ENCODE measurements at regions not wholly inside any gene's neighbourhood (a gene's known extent, or its start where the extent isn't known, plus 50 kb on each side); places are given as distances from the start of the nearest gene placed in this dataset.
A peak's percentile ranks its signal among the peaks of the same experiment; 100 is the strongest.

DNA sequence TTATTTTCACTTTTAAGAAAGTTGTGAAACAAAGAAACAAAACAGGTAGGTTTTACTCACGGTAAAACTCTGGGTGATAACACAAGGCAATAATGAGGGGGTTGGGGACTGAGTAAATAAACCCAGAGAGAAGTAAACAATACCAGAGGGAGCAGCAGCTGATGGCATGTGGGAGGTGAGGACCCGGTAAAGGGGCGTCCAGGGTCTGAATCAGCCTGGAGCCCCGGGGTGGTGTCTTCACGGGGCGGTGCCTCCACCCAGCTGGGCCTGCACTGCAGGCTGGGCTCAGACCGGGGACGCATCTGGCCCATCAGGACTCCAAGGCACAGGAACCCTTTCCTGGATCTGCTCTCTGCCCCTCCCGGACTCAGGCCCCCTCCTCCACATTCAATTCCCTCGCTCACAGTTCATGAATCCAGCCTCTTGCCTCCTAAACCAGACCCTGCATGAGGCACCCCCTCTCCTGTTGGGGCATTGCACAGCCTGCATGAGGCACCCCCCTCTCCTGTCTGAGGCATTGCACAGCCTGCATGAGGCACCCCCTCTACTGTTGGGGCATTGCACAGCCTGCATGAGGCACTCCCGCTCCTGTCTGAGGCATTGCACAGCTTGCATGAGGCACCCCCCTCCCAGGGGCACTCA is 73.9 kb upstream of the MFGE8 start:
- Histone ChIP-seq H2BK20ac (ENCODE audit: low read length) (peak overlapping the region; percentile 37), H3K79me2 (ENCODE audit: control insufficient read depth in 1 of 2, insufficient read depth in 2 of 2, low read length in 2 of 2) (no peaks in the 10 kb centered on the region), H2BK12ac (ENCODE audit: low read depth, low read length) (peak overlapping the region; percentile 96), H3K79me1 (ENCODE audit: low read depth, low read length) (no peaks in the 10 kb centered on the region), H2BK5ac (ENCODE audit: low read depth, low read length) (peak overlapping the region; percentile 98), H3K4me2 (ENCODE audit: insufficient read depth in 1 of 2, low read depth in 2 of 2, low read length in 2 of 2) (peak overlapping the region; percentile 53 to 61), H2BK15ac (ENCODE audit: low read length) (no peak overlapping the region), H3K4me1 (replicated peaks in 1 of 4; ENCODE audit: control insufficient read depth in 3 of 4, insufficient read depth in 4 of 4, low read length in 3 of 4) (peaks cover 11 to 36% (median 25%) of the 10 kb centered on the region in 4 experiments), H3K27ac (ENCODE audit: low read depth, low read length) (peak overlapping the region; percentile 80), H4K5ac (ENCODE audit: insufficient read length, low read depth, low read length) (peak overlapping the region; percentile 92), H2AFZ (ENCODE audit: low read length) (no peak overlapping the region), H3K4ac (replicated peaks; ENCODE audit: insufficient read length, low read depth, low read length) (no peak overlapping the region), H2AK5ac (ENCODE audit: low read depth, low read length) (peak overlapping the region; percentile 99), H4K91ac (replicated peaks; ENCODE audit: insufficient read length, low read length) (peak overlapping the region; percentile 96), H4K8ac (ENCODE audit: extremely low read depth, insufficient read depth, low read length) (peak overlapping the region; percentile 72; the same call in 1 of the 2 replicates), H3K9ac (replicated peaks in 1 of 4; ENCODE audit: extremely low read depth in 1 of 4, low read depth in 3 of 4, low read length in 3 of 4) (peak overlapping the region in 2 of 4 experiments; percentile 36 to 54; a peak in 3 of 7 replicates), H3K27me3 (replicated peaks in 1 of 4; ENCODE audit: control insufficient read depth in 3 of 4, extremely low read depth in 1 of 4, insufficient read depth in 3 of 4, low read length in 3 of 4) (no peaks in the 10 kb centered on the region), H3K23me2 (ENCODE audit: low read depth, low read length) (peaks cover 5% of the 10 kb centered on the region), H3K14ac (ENCODE audit: insufficient read length) (no peak overlapping the region), H3K4me3 (ENCODE audit: extremely low read depth in 1 of 4, insufficient read depth in 2 of 4, low read depth in 3 of 4, low read length in 4 of 4) (peak overlapping the region in 1 of 4 experiments; percentile 23; a peak in 1 of 8 replicates), H3K56ac (replicated peaks; ENCODE audit: insufficient read length, low read depth, low read length) (peak overlapping the region; percentile 72), H3K36me3 (ENCODE audit: control insufficient read depth in 2 of 4, insufficient read depth in 4 of 4, low read length in 3 of 4) (no peaks in the 10 kb centered on the region), H3K9me3 (ENCODE audit: insufficient read depth in 2 of 2, low read depth in 1 of 2, low read length in 1 of 2) (peaks cover 2 to 5% of the 10 kb centered on the region in 2 experiments; a peak in 1 of 4 replicates), H3K18ac (ENCODE audit: extremely low read depth, low read length) (peak overlapping the region; percentile 99), H4K20me1 (replicated peaks in 1 of 2; ENCODE audit: control insufficient read depth in 1 of 2, insufficient read depth in 2 of 2, low read length in 2 of 2) (no peaks in the 10 kb centered on the region), H3K23ac (ENCODE audit: insufficient read length) (no peak overlapping the region), H2BK120ac (replicated peaks; ENCODE audit: low read depth, low read length) (peak overlapping the region; percentile 95)
- TF ChIP-seq ASH2L (IDR thresholded peaks at IDR 0.05; ENCODE audit: low read length) (peak; percentile 27), POLR2A (IDR thresholded peaks at IDR 0.05; ENCODE audit: control extremely low read depth in 1 of 2, low read depth in 2 of 2, low read length in 2 of 2) (peak; percentile 40 to 73; a peak in 2 of 3 replicates), TAF1 (IDR thresholded peaks at IDR 0.05; ENCODE audit: low read depth, low read length) (no peak), JUND (IDR thresholded peaks at IDR 0.05; ENCODE audit: low read length) (no peak), MAX (IDR thresholded peaks at IDR 0.05) (peak; percentile 30; the same call in 1 of the 2 replicates), CTBP2 (IDR thresholded peaks at IDR 0.05; ENCODE audit: borderline replicate concordance, insufficient read depth, insufficient read length, low read length) (peak; percentile 6), SUZ12 (IDR thresholded peaks at IDR 0.05; ENCODE audit: low read length) (no peak)
- TF ChIP-seq, protein P1, sequence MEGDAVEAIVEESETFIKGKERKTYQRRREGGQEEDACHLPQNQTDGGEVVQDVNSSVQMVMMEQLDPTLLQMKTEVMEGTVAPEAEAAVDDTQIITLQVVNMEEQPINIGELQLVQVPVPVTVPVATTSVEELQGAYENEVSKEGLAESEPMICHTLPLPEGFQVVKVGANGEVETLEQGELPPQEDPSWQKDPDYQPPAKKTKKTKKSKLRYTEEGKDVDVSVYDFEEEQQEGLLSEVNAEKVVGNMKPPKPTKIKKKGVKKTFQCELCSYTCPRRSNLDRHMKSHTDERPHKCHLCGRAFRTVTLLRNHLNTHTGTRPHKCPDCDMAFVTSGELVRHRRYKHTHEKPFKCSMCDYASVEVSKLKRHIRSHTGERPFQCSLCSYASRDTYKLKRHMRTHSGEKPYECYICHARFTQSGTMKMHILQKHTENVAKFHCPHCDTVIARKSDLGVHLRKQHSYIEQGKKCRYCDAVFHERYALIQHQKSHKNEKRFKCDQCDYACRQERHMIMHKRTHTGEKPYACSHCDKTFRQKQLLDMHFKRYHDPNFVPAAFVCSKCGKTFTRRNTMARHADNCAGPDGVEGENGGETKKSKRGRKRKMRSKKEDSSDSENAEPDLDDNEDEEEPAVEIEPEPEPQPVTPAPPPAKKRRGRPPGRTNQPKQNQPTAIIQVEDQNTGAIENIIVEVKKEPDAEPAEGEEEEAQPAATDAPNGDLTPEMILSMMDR (IDR thresholded peaks at IDR 0.05; ENCODE audit: control extremely low read depth in 1 of 3, insufficient read depth in 1 of 3, low read depth in 1 of 3, low read length in 3 of 3), result peak in 2 of 3 experiments; percentile 30 to 40; a peak in 3 of 4 replicates
- DNase-seq (ENCODE audit: low read depth in 1 of 2, low spot score in 2 of 2), result peak in 1 of 2 experiments; percentile 62
- CTCF ChIA-PET (ENCODE audit: partially characterized antibody), result interaction anchor here (0.6 to 3.5 kb wide), 11 partner anchors 8 to 90 kb away, joined by 3 to 13 read pairs (median 5); no protein-coding TSS in a partner anchor
- POLR2A ChIA-PET (ENCODE audit: partially characterized antibody), result interaction anchor here (0.8 to 11.2 kb wide), 19 partner anchors 8 to 163 kb away, joined by 3 to 145 read pairs (median 4); partner anchors contain the start of genes HAPLN3 and MFGE8
- 25% methylated on average over 11 of the region's 11 CpGs; no CpG with 5 or more reads in 1 of the 2 experiments for WGBS, 2 experiments (ENCODE audit: extremely low coverage in 1 of 2, insufficient coverage in 1 of 2, insufficient read length in 1 of 2, insufficient replicate concordance in 2 of 2, low coverage in 1 of 2, low lambda C conversion rate in 2 of 2, missing lambda C conversion rate in 1 of 2)
- no peak for FAIRE-seq

Measured in H1 (cell line).